ENCODE measurements at regions not wholly inside any gene's neighbourhood (a gene's known extent, or its start where the extent isn't known, plus 50 kb on each side); places are given as distances from the start of the nearest gene placed in this dataset.

- DNase-seq (ENCODE audit: low read depth): no peak
- TF ChIP-seq CTCF (IDR thresholded peaks at IDR 0.05; ENCODE audit: insufficient read depth, low read length): no peak
- no peak overlapping the region for H3K4me3 ChIP-seq (ENCODE audit: low read depth, low read length)
Measured at GRCh38 chr11:130672911-130673310, 224.5 kb downstream of the ADAMTS15 start.

- DNase-seq (ENCODE audit: low read depth): peak; percentile 13
- TF ChIP-seq CTCF (IDR thresholded peaks at IDR 0.05; ENCODE audit: insufficient read depth, low read length): no peak
Measured at GRCh38 chr11:130673698-130674097, 225.3 kb downstream of the ADAMTS15 start.

GRCh38 chr11:130674686-130675308 lies 226.4 kb downstream of the ADAMTS15 start:
- no peak overlapping the region for H3K4me3 ChIP-seq (ENCODE audit: low read depth, low read length)
- peak; percentile 57 for DNase-seq (ENCODE audit: low read depth)
- TF ChIP-seq CTCF (IDR thresholded peaks at IDR 0.05; ENCODE audit: insufficient read depth, low read length): no peak

More at GRCh38 chr11:130673698-130674097, 225.3 kb downstream of the ADAMTS15 start:
- no peak overlapping the region for H3K4me3 ChIP-seq (ENCODE audit: low read depth, low read length)

GRCh38 chr11:130675371-130675821 lies 227.0 kb downstream of the ADAMTS15 start:
- DNase-seq (ENCODE audit: low read depth): peak; percentile 91
- no peak for TF ChIP-seq CTCF (IDR thresholded peaks at IDR 0.05; ENCODE audit: insufficient read depth, low read length)
- H3K4me3 ChIP-seq (ENCODE audit: low read depth, low read length): no peak overlapping the region

GRCh38 chr11:130675917-130676316 lies 227.5 kb downstream of the ADAMTS15 start:
- DNase-seq (ENCODE audit: low read depth): no peak
- TF ChIP-seq CTCF (IDR thresholded peaks at IDR 0.05; ENCODE audit: insufficient read depth, low read length): no peak
- no peak overlapping the region for H3K4me3 ChIP-seq (ENCODE audit: low read depth, low read length)

- no peak overlapping the region for H3K4me3 ChIP-seq (ENCODE audit: low read depth, low read length)
- TF ChIP-seq CTCF (IDR thresholded peaks at IDR 0.05; ENCODE audit: insufficient read depth, low read length): no peak
- DNase-seq (ENCODE audit: low read depth): peak; percentile 83
Measured at GRCh38 chr11:130677486-130678153, 229.2 kb downstream of the ADAMTS15 start.
